Vagina (tissue), 2 donors: ENCODE measurements at regions not wholly inside any gene's neighbourhood (a gene's known extent, or its start where the extent isn't known, plus 50 kb on each side); places are given as distances from the start of the nearest gene placed in this dataset.

ENCODE experiments used
- DNase-seq, 2 donors: peaks; one replicate each; pipeline ENCODE4 v3.0.0-alpha.2; 2017; ENCODE audit errors: extremely low spot score in 2 of 2
- H3K27ac ChIP-seq: fragments of 200-600 bp; sonication (generic); one replicate; pipeline ENCODE4 v1.5.1; 2019
- H3K27me3 ChIP-seq: fragments of 200-600 bp; sonication (generic); one replicate; pipeline ENCODE4 v1.5.1; 2019
- H3K36me3 ChIP-seq, 2 donors: fragments of 200-600 bp; sonication (generic); one replicate each; pipeline ENCODE4 v1.5.1; 2017 to 2019
- H3K4me1 ChIP-seq: fragments of 200-600 bp; sonication (generic); one replicate; pipeline ENCODE4 v1.5.1; 2019
- H3K4me3 ChIP-seq, 2 donors: fragments of 200-600 bp; sonication (generic); 1 replicate in 1 of 2; 2 replicates in 1 of 2; pipeline ENCODE4 v1.5.1; 2016 to 2019
- H3K9me3 ChIP-seq: fragments of 200-600 bp; sonication (generic); one replicate; pipeline ENCODE4 v1.5.1; 2019
- CTCF ChIP-seq, 3 experiments: fragments of 450-650 bp in 2 of 3; fragments of 200-600 bp in 1 of 3; sonication (generic) in 1 of 3; IDR thresholded peaks; one replicate each; pipeline ENCODE4 v1.5.1; 2017 to 2019; ENCODE audit warnings: antibody characterized with exemption in 3 of 3, mild to moderate bottlenecking in 2 of 3, moderate library complexity in 2 of 3
- POLR2A ChIP-seq, 2 donors: fragments of 450-650 bp; IDR thresholded peaks; one replicate each; pipeline ENCODE4 v1.6.1; 2017; ENCODE audit warnings: antibody characterized with exemption in 2 of 2, mild to moderate bottlenecking in 2 of 2, moderate library complexity in 2 of 2
- POLR2AphosphoS5 ChIP-seq, 2 donors: sonication (generic); formaldehyde crosslinking; IDR thresholded peaks; one replicate each; pipeline ENCODE4 v1.9.0; 2017; ENCODE audit warnings: antibody characterized with exemption in 2 of 2, mild to moderate bottlenecking in 2 of 2, low read depth in 1 of 2; ENCODE audit not compliant: insufficient read depth in 1 of 2
- intact Hi-C: fragments of 100-400 bp; cut with DNase I; formaldehyde crosslinking; loops from one replicate; pipeline ENCODE4 v1.15.1; 2023

- Histone ChIP-seq H3K27ac (no peak overlapping the region), H3K36me3 (no peaks in the 10 kb centered on the region), H3K4me3 (no peak overlapping the region), H3K27me3 (no peaks in the 10 kb centered on the region), H3K4me1 (peaks cover 8% of the 10 kb centered on the region), H3K9me3 (no peaks in the 10 kb centered on the region)
- no peak for DNase-seq
- intact Hi-C loops = no loop called here
- TF ChIP-seq POLR2A (IDR thresholded peaks at IDR 0.05) (no peak), CTCF (IDR thresholded peaks at IDR 0.05) (no peak), POLR2AphosphoS5 (IDR thresholded peaks at IDR 0.05; ENCODE audit: insufficient read depth in 1 of 2, low read depth in 1 of 2) (no peak)
Measured at GRCh38 chr18:54769526-54770464, 58.5 kb upstream of the RAB27B start.

- Histone ChIP-seq H3K4me1 (peaks cover 30% of the 10 kb centered on the region), H3K36me3 (no peaks in the 10 kb centered on the region), H3K4me3 (no peak overlapping the region), H3K27ac (no peak overlapping the region), H3K27me3 (no peaks in the 10 kb centered on the region), H3K9me3 (no peaks in the 10 kb centered on the region)
- intact Hi-C loops = no loop called here
- TF ChIP-seq POLR2AphosphoS5 (IDR thresholded peaks at IDR 0.05; ENCODE audit: insufficient read depth in 1 of 2, low read depth in 1 of 2) = no peak
- TF ChIP-seq POLR2A (IDR thresholded peaks at IDR 0.05) = no peak
- TF ChIP-seq CTCF (IDR thresholded peaks at IDR 0.05) = no peak
- no peak for DNase-seq
Measured at GRCh38 chr18:54772056-54772455, 56.2 kb upstream of the RAB27B start.

- no peaks in the 10 kb centered on the region for H3K36me3 ChIP-seq
- no peak for DNase-seq
- no peaks in the 10 kb centered on the region for H3K9me3 ChIP-seq
- no peaks in the 10 kb centered on the region for H3K27me3 ChIP-seq
- intact Hi-C loops = no loop called here
- no peak overlapping the region for H3K4me3 ChIP-seq
- peaks cover 35% of the 10 kb centered on the region for H3K4me1 ChIP-seq
- TF ChIP-seq POLR2AphosphoS5 (IDR thresholded peaks at IDR 0.05; ENCODE audit: insufficient read depth in 1 of 2, low read depth in 1 of 2) (no peak), CTCF (IDR thresholded peaks at IDR 0.05) (no peak), POLR2A (IDR thresholded peaks at IDR 0.05) (no peak)
- H3K27ac ChIP-seq = no peak overlapping the region
Measured at GRCh38 chr18:54774423-54774822, 53.9 kb upstream of the RAB27B start.

- no peaks in the 10 kb centered on the region for H3K36me3 ChIP-seq
- intact Hi-C loops = no loop called here
- peaks cover 35% of the 10 kb centered on the region for H3K4me1 ChIP-seq
- H3K27ac ChIP-seq = peak overlapping the region; percentile 57
- no peaks in the 10 kb centered on the region for H3K9me3 ChIP-seq
- H3K27me3 ChIP-seq = no peaks in the 10 kb centered on the region
- H3K4me3 ChIP-seq = no peak overlapping the region
- TF ChIP-seq POLR2AphosphoS5 (IDR thresholded peaks at IDR 0.05; ENCODE audit: insufficient read depth in 1 of 2, low read depth in 1 of 2) (no peak), POLR2A (IDR thresholded peaks at IDR 0.05) (no peak), CTCF (IDR thresholded peaks at IDR 0.05) (no peak)
- no peak for DNase-seq
Measured at GRCh38 chr18:54774981-54775665, 53.2 kb upstream of the RAB27B start.
